ENCODE measurements at regions not wholly inside any gene's neighbourhood (a gene's known extent, or its start where the extent isn't known, plus 50 kb on each side); places are given as distances from the start of the nearest gene placed in this dataset.

GRCh38 chr12:61652265-61652664 is 607.9 kb upstream of the USP15 start:
- TF ChIP-seq POLR2A (IDR thresholded peaks at IDR 0.05) = no peak
- no peak for TF ChIP-seq CTCF (IDR thresholded peaks at IDR 0.05)

All from adrenal gland (tissue), 5 donors.